ENCODE measurements at regions not wholly inside any gene's neighbourhood (a gene's known extent, or its start where the extent isn't known, plus 50 kb on each side); places are given as distances from the start of the nearest gene placed in this dataset.

DNA sequence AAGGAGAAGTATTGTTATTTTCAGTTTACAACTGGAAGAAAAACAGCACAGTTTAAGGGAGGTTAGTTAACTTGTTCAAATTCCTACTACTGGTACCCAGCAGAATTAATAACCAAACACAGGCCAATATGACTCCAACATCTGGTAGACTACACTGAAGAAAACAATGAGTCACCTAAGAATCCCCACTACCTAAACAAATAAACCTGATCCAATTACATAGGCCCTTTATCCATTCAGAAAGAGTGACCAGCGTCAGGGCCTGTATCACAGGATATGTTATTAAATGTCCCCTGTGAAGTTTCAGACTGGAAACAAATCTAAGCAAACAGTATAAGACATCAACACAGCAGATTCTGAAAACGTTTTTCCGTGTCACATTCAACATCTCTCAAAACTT lies 492.5 kb upstream of the INTU start:
- Histone ChIP-seq H3K27me3 (ENCODE audit: control insufficient read depth in 2 of 2, insufficient read depth in 1 of 2, low read length in 1 of 2) (no peaks in the 10 kb centered on the region), H3K4me1 (ENCODE audit: control insufficient read depth in 2 of 2, insufficient read depth in 2 of 2, low read length in 2 of 2) (no peaks in the 10 kb centered on the region), H3K9me3 (ENCODE audit: control insufficient read depth in 2 of 2, insufficient read depth in 1 of 2, low read length in 1 of 2) (no peaks in the 10 kb centered on the region), H3K4me3 (ENCODE audit: low read length in 2 of 2) (no peak overlapping the region), H3K27ac (ENCODE audit: low read depth in 1 of 2, low read length in 1 of 2) (no peak overlapping the region), H3K36me3 (ENCODE audit: control insufficient read depth in 2 of 2, insufficient read depth in 2 of 2, low read length in 1 of 2) (no peaks in the 10 kb centered on the region)
- 93% methylated on average over 3 of the region's 3 CpGs for WGBS
- DNase-seq (ENCODE audit: low read depth in 6 of 9, low spot score in 9 of 9): no peak

DNA sequence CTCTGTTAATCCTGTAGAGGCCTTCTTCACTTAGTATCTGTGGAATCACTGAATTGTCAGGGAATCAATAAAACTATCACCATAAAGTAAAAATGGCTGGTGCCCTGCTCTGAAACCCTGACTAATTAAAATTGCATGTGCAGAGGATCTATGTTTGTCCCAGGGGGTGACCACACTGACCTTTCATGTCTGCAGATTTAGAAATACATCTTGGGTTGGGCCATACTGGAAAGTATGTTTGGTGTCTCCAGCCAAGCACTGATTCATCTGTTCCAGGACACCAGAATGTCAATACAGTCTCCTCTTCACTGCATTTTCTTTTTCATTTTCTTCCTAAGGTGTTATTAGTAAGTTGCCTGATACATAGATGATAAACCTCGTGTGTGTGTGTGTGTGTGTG lies 490.9 kb upstream of the INTU start:
- 80% methylated on average over 1 of the region's 1 CpG for WGBS
- H3K36me3 ChIP-seq (ENCODE audit: control insufficient read depth in 2 of 2, insufficient read depth in 2 of 2, low read length in 1 of 2): no peaks in the 10 kb centered on the region
- no peaks in the 10 kb centered on the region for H3K4me1 ChIP-seq (ENCODE audit: control insufficient read depth in 2 of 2, insufficient read depth in 2 of 2, low read length in 2 of 2)
- H3K27ac ChIP-seq (ENCODE audit: low read depth in 1 of 2, low read length in 1 of 2): no peak overlapping the region
- H3K4me3 ChIP-seq (ENCODE audit: low read length in 2 of 2): no peak overlapping the region
- DNase-seq (ENCODE audit: low read depth in 6 of 9, low spot score in 9 of 9): no peak
- H3K9me3 ChIP-seq (ENCODE audit: control insufficient read depth in 2 of 2, insufficient read depth in 1 of 2, low read length in 1 of 2): no peaks in the 10 kb centered on the region
- no peaks in the 10 kb centered on the region for H3K27me3 ChIP-seq (ENCODE audit: control insufficient read depth in 2 of 2, insufficient read depth in 1 of 2, low read length in 1 of 2)

DNA sequence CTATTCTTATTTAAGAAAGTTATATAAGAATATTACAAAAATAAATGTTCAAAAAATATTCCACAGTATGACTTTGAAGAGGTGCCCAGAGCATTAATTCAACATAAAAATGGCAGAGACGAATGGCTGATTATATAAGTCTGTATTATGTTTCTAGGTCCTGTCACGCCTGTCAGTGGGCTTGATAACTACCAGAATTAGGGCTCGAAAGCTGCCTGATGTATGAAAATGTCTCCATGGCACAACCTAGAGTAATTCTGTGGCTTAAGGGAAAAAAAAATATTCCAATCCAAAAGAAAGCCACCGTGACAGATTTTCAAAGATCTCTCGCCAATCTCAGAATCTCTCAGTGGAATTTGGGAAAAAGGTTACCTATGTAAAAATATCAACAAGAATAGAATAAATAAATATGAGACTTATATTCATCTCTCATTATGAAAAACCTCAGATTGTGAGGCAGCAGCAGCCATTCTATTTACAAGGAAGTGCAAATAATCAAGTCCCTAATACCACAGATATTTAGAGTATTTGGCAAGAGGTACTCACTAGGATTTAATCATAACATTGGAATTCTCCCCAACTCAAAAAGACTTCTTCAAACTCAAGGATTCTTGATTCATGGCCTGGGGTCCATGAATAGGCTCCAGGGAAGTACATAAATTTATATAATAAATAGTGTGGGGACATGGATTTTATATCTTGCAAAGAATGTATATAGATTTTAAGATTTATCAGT lies 489.1 kb upstream of the INTU start:
- Histone ChIP-seq H3K9me3 (ENCODE audit: control insufficient read depth in 2 of 2, insufficient read depth in 1 of 2, low read length in 1 of 2) (no peaks in the 10 kb centered on the region), H3K4me1 (ENCODE audit: control insufficient read depth in 2 of 2, insufficient read depth in 2 of 2, low read length in 2 of 2) (no peaks in the 10 kb centered on the region), H3K4me3 (ENCODE audit: low read length in 2 of 2) (no peak overlapping the region), H3K27me3 (ENCODE audit: control insufficient read depth in 2 of 2, insufficient read depth in 1 of 2, low read length in 1 of 2) (no peaks in the 10 kb centered on the region), H3K36me3 (ENCODE audit: control insufficient read depth in 2 of 2, insufficient read depth in 2 of 2, low read length in 1 of 2) (no peaks in the 10 kb centered on the region), H3K27ac (ENCODE audit: low read depth in 1 of 2, low read length in 1 of 2) (no peak overlapping the region)
- 69% methylated on average over 5 of the region's 5 CpGs for WGBS
- DNase-seq (ENCODE audit: low read depth in 6 of 9, low spot score in 9 of 9): no peak

DNA sequence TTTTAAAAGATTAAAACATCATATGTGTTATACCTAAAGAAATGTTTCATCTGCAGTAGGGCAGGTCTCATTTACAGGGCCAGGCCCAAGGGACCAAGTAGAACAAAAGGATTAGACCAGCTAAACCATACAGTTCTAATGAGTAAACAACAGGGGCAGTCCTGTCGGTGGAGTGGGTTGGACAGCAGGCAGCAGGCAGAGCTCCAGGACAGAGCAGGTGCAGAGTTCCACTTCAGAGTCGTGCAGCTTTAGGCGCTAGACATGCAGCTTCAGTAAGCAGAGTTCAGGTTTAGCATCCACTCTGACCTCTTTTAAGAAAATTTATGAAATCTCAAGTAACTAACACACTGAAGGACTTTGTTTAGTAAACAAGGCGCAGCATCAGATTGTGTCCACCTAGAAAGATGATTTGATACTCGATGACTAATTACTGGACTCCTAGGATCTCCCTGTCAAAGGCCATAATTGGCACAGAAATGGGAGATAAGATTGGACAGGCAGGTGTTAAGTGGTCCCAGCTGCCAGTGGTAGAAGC lies 487.7 kb upstream of the INTU start:
- H3K36me3 ChIP-seq (ENCODE audit: control insufficient read depth in 2 of 2, insufficient read depth in 2 of 2, low read length in 1 of 2): no peaks in the 10 kb centered on the region
- H3K4me1 ChIP-seq (ENCODE audit: control insufficient read depth in 2 of 2, insufficient read depth in 2 of 2, low read length in 2 of 2): no peaks in the 10 kb centered on the region
- no peak overlapping the region for H3K27ac ChIP-seq (ENCODE audit: low read depth in 1 of 2, low read length in 1 of 2)
- no peak overlapping the region for H3K4me3 ChIP-seq (ENCODE audit: low read length in 2 of 2)
- no peaks in the 10 kb centered on the region for H3K9me3 ChIP-seq (ENCODE audit: control insufficient read depth in 2 of 2, insufficient read depth in 1 of 2, low read length in 1 of 2)
- no peaks in the 10 kb centered on the region for H3K27me3 ChIP-seq (ENCODE audit: control insufficient read depth in 2 of 2, insufficient read depth in 1 of 2, low read length in 1 of 2)
- no peak for DNase-seq (ENCODE audit: low read depth in 6 of 9, low spot score in 9 of 9)
- WGBS: 89% methylated on average over 5 of the region's 5 CpGs

DNA sequence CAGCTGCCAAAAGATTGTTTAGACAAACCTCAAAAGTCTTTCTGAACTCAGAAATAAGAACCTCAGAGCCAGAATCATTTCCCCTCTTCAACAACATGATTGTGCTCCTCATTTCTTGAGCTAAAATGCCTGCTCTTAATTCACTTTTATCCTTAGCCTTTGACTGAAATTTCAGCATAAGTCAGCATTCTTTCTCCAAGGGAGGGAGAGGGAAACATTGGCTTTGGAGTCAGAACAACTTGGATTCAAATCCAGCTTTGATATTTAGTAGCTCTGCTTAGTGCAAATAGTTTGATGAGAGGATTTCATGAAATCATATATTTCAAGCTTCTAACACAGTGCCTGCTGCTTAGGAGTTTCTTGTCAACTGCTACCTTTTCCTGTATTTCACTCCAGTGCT lies 484.6 kb upstream of the INTU start:
- no peaks in the 10 kb centered on the region for H3K4me1 ChIP-seq (ENCODE audit: control insufficient read depth in 2 of 2, insufficient read depth in 2 of 2, low read length in 2 of 2)
- no peak for DNase-seq (ENCODE audit: low read depth in 6 of 9, low spot score in 9 of 9)
- no peaks in the 10 kb centered on the region for H3K9me3 ChIP-seq (ENCODE audit: control insufficient read depth in 2 of 2, insufficient read depth in 1 of 2, low read length in 1 of 2)
- H3K27me3 ChIP-seq (ENCODE audit: control insufficient read depth in 2 of 2, insufficient read depth in 1 of 2, low read length in 1 of 2): no peaks in the 10 kb centered on the region
- H3K36me3 ChIP-seq (ENCODE audit: control insufficient read depth in 2 of 2, insufficient read depth in 2 of 2, low read length in 1 of 2): no peaks in the 10 kb centered on the region
- no peak overlapping the region for H3K4me3 ChIP-seq (ENCODE audit: low read length in 2 of 2)
- H3K27ac ChIP-seq (ENCODE audit: low read depth in 1 of 2, low read length in 1 of 2): no peak overlapping the region

DNA sequence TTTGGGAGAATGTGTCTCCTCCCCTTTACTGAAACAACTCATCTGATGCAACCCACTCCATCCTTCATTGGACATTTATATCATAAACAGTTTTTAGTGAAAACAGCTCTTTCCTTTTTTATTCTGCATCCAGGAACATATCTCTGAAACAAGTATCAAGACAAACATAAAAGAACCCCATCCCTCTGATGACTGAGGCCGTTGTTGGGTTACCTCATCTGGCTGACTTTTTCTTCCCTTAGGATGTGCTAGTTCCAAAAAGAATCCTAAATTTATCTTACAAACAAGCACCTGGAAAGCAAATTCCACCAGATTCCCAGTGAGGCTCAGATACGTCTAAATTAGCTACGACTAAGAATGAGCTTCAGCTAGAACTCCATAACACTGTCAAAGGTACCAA lies 483.7 kb upstream of the INTU start:
- no peaks in the 10 kb centered on the region for H3K27me3 ChIP-seq (ENCODE audit: control insufficient read depth in 2 of 2, insufficient read depth in 1 of 2, low read length in 1 of 2)

DNA sequence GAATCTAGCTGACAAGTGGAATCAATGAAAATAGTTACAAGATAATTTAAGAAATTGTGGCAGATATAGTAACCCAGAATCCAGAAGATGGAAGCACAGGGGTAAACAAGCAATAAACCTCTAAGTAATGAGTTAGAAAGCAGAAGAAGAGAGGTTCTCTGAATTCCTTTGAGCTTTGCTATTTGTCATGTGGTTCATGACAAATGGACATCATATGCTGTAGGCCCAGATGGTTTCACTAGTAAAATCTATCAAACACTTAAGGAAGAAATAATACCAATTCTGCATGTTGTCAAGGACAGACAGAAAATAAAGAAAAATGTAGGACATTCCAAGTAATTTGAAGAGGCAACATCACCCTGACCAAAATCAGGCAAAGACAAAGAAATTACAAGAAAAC lies 480.8 kb upstream of the INTU start:
- Histone ChIP-seq H3K27me3 (ENCODE audit: control insufficient read depth in 2 of 2, insufficient read depth in 1 of 2, low read length in 1 of 2) (no peaks in the 10 kb centered on the region), H3K36me3 (ENCODE audit: control insufficient read depth in 2 of 2, insufficient read depth in 2 of 2, low read length in 1 of 2) (no peaks in the 10 kb centered on the region), H3K27ac (ENCODE audit: low read depth in 1 of 2, low read length in 1 of 2) (no peak overlapping the region), H3K4me3 (ENCODE audit: low read length in 2 of 2) (no peak overlapping the region), H3K9me3 (ENCODE audit: control insufficient read depth in 2 of 2, insufficient read depth in 1 of 2, low read length in 1 of 2) (no peaks in the 10 kb centered on the region), H3K4me1 (ENCODE audit: control insufficient read depth in 2 of 2, insufficient read depth in 2 of 2, low read length in 2 of 2) (no peaks in the 10 kb centered on the region)
- DNase-seq (ENCODE audit: low read depth in 6 of 9, low spot score in 9 of 9): no peak

More for the DNA sequence above, 483.7 kb upstream of the INTU start:
- Histone ChIP-seq H3K9me3 (ENCODE audit: control insufficient read depth in 2 of 2, insufficient read depth in 1 of 2, low read length in 1 of 2) (no peaks in the 10 kb centered on the region), H3K27ac (ENCODE audit: low read depth in 1 of 2, low read length in 1 of 2) (no peak overlapping the region), H3K4me3 (ENCODE audit: low read length in 2 of 2) (no peak overlapping the region), H3K4me1 (ENCODE audit: control insufficient read depth in 2 of 2, insufficient read depth in 2 of 2, low read length in 2 of 2) (no peaks in the 10 kb centered on the region), H3K36me3 (ENCODE audit: control insufficient read depth in 2 of 2, insufficient read depth in 2 of 2, low read length in 1 of 2) (no peaks in the 10 kb centered on the region)
- WGBS: 98% methylated on average over 3 of the region's 3 CpGs
- no peak for DNase-seq (ENCODE audit: low read depth in 6 of 9, low spot score in 9 of 9)

DNA sequence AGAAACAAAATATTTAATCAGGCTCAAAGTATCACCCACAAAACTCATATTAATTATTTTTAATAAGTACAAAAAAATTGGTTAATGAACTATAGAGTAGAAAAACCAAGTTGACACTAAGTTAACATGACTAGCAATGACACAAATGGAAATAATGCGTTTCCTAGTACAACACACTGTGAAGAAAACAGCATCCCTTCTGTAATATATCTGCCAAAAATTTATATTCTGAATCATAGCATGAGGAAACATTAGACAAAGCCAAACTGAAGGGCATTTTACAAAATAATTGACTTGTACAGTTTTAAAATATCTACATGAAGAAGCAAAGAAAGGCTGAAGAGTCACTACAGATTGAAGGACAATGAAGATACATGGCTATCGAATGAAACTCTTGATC lies 477.6 kb upstream of the INTU start:
- WGBS: 97% methylated on average over 2 of the region's 2 CpGs
- Histone ChIP-seq H3K27me3 (ENCODE audit: control insufficient read depth in 2 of 2, insufficient read depth in 1 of 2, low read length in 1 of 2) (no peaks in the 10 kb centered on the region), H3K36me3 (ENCODE audit: control insufficient read depth in 2 of 2, insufficient read depth in 2 of 2, low read length in 1 of 2) (no peaks in the 10 kb centered on the region), H3K27ac (ENCODE audit: low read depth in 1 of 2, low read length in 1 of 2) (no peak overlapping the region), H3K4me1 (ENCODE audit: control insufficient read depth in 2 of 2, insufficient read depth in 2 of 2, low read length in 2 of 2) (no peaks in the 10 kb centered on the region), H3K9me3 (ENCODE audit: control insufficient read depth in 2 of 2, insufficient read depth in 1 of 2, low read length in 1 of 2) (no peaks in the 10 kb centered on the region), H3K4me3 (ENCODE audit: low read length in 2 of 2) (no peak overlapping the region)
- no peak for DNase-seq (ENCODE audit: low read depth in 6 of 9, low spot score in 9 of 9)

DNA sequence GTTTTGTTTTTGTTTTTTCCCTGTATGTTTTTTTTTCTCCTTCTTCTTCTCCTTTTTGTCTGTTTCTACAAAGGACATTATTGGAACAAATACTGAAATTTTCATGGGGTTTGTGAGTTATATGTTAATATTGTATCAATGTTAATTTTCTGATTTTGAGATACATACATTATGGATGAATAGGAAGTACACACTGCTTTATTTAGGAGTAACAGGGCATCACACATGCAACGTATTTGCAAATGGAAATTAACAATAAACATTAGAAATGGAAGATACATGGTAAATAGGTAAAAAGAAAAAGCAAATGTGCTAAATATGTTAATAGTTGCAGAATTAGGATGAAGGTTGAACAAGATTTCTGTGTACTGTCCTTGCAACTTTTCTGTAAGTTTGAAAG lies 477.2 kb upstream of the INTU start:
- Histone ChIP-seq H3K9me3 (ENCODE audit: control insufficient read depth in 2 of 2, insufficient read depth in 1 of 2, low read length in 1 of 2) (no peaks in the 10 kb centered on the region), H3K4me3 (ENCODE audit: low read length in 2 of 2) (no peak overlapping the region), H3K27ac (ENCODE audit: low read depth in 1 of 2, low read length in 1 of 2) (no peak overlapping the region), H3K27me3 (ENCODE audit: control insufficient read depth in 2 of 2, insufficient read depth in 1 of 2, low read length in 1 of 2) (no peaks in the 10 kb centered on the region), H3K36me3 (ENCODE audit: control insufficient read depth in 2 of 2, insufficient read depth in 2 of 2, low read length in 1 of 2) (no peaks in the 10 kb centered on the region), H3K4me1 (ENCODE audit: control insufficient read depth in 2 of 2, insufficient read depth in 2 of 2, low read length in 2 of 2) (no peaks in the 10 kb centered on the region)
- WGBS: 54% methylated on average over 1 of the region's 1 CpG
- DNase-seq (ENCODE audit: low read depth in 6 of 9, low spot score in 9 of 9): no peak
